Umbilical cord (tissue), 1 donor: ENCODE measurements at regions not wholly inside any gene's neighbourhood (a gene's known extent, or its start where the extent isn't known, plus 50 kb on each side); places are given as distances from the start of the nearest gene placed in this dataset.

Experiments used
- DNase-seq: peaks from one replicate; pipeline ENCODE4 v3.0.0-alpha.2; 2015; ENCODE audit warnings: low spot score

- no peak for DNase-seq
Measured at GRCh38 chr3:165283328-165283727, 87.1 kb upstream of the SLITRK3 start.

GRCh38 chr3:165279471-165279870 lies 83.3 kb upstream of the SLITRK3 start:
- DNase-seq = no peak

- no peak for DNase-seq
Measured at GRCh38 chr3:165273411-165273810, 77.2 kb upstream of the SLITRK3 start.

GRCh38 chr3:165259541-165260193 lies 63.5 kb upstream of the SLITRK3 start:
- DNase-seq = peak; percentile 13

- peak; percentile 73 for DNase-seq
Measured at GRCh38 chr3:165256554-165257065, 60.4 kb upstream of the SLITRK3 start.

- DNase-seq = peak; percentile 80
Measured at GRCh38 chr3:165254812-165255211, 58.6 kb upstream of the SLITRK3 start.
